Osteocyte (in vitro differentiated cells): ENCODE measurements at regions not wholly inside any gene's neighbourhood (a gene's known extent, or its start where the extent isn't known, plus 50 kb on each side); places are given as distances from the start of the nearest gene placed in this dataset.

Experiments used
- DNase-seq: peaks from one replicate; pipeline ENCODE4 v3.0.0; 2021; ENCODE audit warnings: mixed read lengths; ENCODE audit not compliant: unreplicated experiment; ENCODE audit errors: extremely low spot score
- H3K27ac Mint-ChIP-seq: one replicate; pipeline ENCODE4 v1.8.0; 2021; ENCODE audit warnings: mild to moderate bottlenecking, mixed read lengths; ENCODE audit not compliant: unreplicated experiment
- H3K27me3 Mint-ChIP-seq: one replicate; pipeline ENCODE4 v1.8.0; 2021; ENCODE audit warnings: mixed read lengths; ENCODE audit not compliant: unreplicated experiment
- H3K36me3 Mint-ChIP-seq: one replicate; pipeline ENCODE4 v1.8.0; 2021; ENCODE audit warnings: mixed read lengths; ENCODE audit not compliant: unreplicated experiment
- H3K4me1 Mint-ChIP-seq: one replicate; pipeline ENCODE4 v1.8.0; 2021; ENCODE audit warnings: mixed read lengths; ENCODE audit not compliant: unreplicated experiment
- H3K4me3 Mint-ChIP-seq: one replicate; pipeline ENCODE4 v1.8.0; 2021; ENCODE audit warnings: mild to moderate bottlenecking, moderate library complexity, mixed read lengths; ENCODE audit not compliant: unreplicated experiment
- H3K9me3 Mint-ChIP-seq: one replicate; pipeline ENCODE4 v1.8.0; 2021; ENCODE audit warnings: mixed read lengths; ENCODE audit not compliant: unreplicated experiment
- CTCF ChIP-seq: fragments of 200-600 bp; sonication (generic); IDR thresholded peaks from 2 replicates; pipeline ENCODE4 v1.5.0; 2021; ENCODE audit warnings: antibody characterized with exemption, mild to moderate bottlenecking, moderate library complexity

DNA sequence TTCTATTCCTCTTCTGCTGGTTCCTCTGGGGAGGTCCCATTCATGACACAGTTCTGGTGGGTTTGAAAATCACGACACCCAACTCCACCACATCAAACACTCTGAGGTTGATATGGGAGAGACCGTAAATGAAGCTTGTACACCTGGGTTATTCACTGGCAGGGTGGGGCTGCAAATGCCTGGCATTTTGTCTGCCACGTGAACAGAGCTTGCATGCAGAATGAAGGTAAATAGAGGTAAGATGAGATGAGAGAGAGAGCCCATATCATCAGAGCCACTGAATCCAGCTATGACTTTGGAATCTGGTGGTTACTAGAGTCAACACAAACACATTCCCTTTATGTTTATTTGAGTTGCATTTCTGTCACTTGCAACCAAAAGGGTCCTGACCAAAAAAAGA, 97.4 kb downstream of the BANF2 start:
- H3K36me3 Mint-ChIP-seq: no peaks in the 10 kb centered on the region

DNA sequence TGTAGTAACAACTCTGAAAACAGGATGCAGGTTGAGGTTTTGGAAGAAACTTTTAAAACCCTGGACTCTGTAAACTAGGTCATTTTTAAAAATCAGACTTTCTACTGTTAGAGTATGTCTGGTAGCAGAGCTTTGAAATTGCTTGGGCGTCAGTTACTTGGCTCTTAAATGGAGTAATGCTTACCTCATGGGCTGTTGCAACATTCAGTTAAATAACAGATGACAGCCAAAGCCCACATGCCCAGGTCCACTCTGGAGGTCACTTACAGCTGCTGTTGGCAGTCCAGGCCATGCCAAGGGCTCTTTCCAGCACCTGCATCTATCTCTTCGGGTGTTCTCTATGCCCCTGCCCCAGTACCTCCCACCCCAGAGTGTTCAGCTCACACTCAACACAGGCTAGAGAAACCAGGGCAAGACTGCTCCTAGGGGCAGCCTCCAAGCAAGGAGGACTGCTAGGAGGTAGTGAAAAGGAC, 96.4 kb downstream of the BANF2 start:
- Mint-ChIP-seq H3K27me3 (peaks cover 4% of the 10 kb centered on the region), H3K4me3 (no peak overlapping the region), H3K9me3 (peaks cover 6% of the 10 kb centered on the region), H3K36me3 (no peaks in the 10 kb centered on the region), H3K27ac (no peak overlapping the region), H3K4me1 (peaks cover 3% of the 10 kb centered on the region)
- TF ChIP-seq CTCF: no peak
- DNase-seq: no peak

More for the DNA sequence above, 97.4 kb downstream of the BANF2 start:
- DNase-seq: no peak
- Mint-ChIP-seq H3K4me1 (peaks cover 3% of the 10 kb centered on the region), H3K9me3 (peaks cover 6% of the 10 kb centered on the region), H3K27ac (no peak overlapping the region), H3K4me3 (no peak overlapping the region), H3K27me3 (peaks cover 4% of the 10 kb centered on the region)
- TF ChIP-seq CTCF: no peak

GRCh38 chr20:17795501-17796071, 95.8 kb downstream of the BANF2 start:
- H3K4me3 Mint-ChIP-seq: no peak overlapping the region
- peaks cover 6% of the 10 kb centered on the region for H3K9me3 Mint-ChIP-seq
- no peaks in the 10 kb centered on the region for H3K36me3 Mint-ChIP-seq
- no peak for DNase-seq
- peaks cover 4% of the 10 kb centered on the region for H3K27me3 Mint-ChIP-seq
- TF ChIP-seq CTCF: no peak
- no peak overlapping the region for H3K27ac Mint-ChIP-seq
- peaks cover 4% of the 10 kb centered on the region for H3K4me1 Mint-ChIP-seq

- peaks cover 10% of the 10 kb centered on the region for H3K4me1 Mint-ChIP-seq
- no peak overlapping the region for H3K4me3 Mint-ChIP-seq
- H3K36me3 Mint-ChIP-seq: no peaks in the 10 kb centered on the region
- peaks cover 2% of the 10 kb centered on the region for H3K27me3 Mint-ChIP-seq
- DNase-seq: no peak
- H3K27ac Mint-ChIP-seq: no peak overlapping the region
- peaks cover 6% of the 10 kb centered on the region for H3K9me3 Mint-ChIP-seq
- TF ChIP-seq CTCF: no peak
Measured at GRCh38 chr20:17795003-17795402, 95.2 kb downstream of the BANF2 start.

DNA sequence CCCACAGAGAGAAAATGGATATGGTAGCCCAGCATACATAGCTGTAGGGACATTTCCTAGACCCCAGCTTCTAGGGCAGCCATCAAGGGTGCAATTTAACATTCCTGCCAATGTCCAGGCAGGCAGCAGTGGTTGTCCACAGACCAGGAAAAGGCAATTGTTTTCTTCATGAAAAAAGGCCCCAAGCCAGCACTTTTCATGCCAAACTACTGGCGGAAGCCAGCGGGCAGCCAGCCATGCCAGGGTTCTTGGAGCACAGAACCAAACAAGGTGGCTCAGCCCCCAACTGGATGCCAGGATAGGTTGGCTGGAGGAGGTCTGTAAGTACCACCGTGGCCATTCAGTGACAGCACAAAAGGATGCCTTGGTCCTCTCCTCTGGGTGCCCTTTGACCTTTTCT, 94.6 kb downstream of the BANF2 start:
- TF ChIP-seq CTCF: no peak
- Mint-ChIP-seq H3K36me3 (no peaks in the 10 kb centered on the region), H3K4me1 (peaks cover 12% of the 10 kb centered on the region), H3K4me3 (no peak overlapping the region), H3K9me3 (peaks cover 3% of the 10 kb centered on the region), H3K27ac (no peak overlapping the region), H3K27me3 (no peaks in the 10 kb centered on the region)
- DNase-seq: no peak
